Activated naive CD4-positive, alpha-beta T cell treated with anti-CD3 and anti-CD28 coated beads, Interleukin-2, amount 10 ng/mL, durations not matched to agents 7 days and 5 days (primary cell): ENCODE measurements at regions not wholly inside any gene's neighbourhood (a gene's known extent, or its start where the extent isn't known, plus 50 kb on each side); places are given as distances from the start of the nearest gene placed in this dataset.

Source experiments
- CTCF ChIA-PET: fragments of 350-600 bp; sonication (Branson Sonifier 250); formaldehyde crosslinking; loops from one replicate; lab custom pipeline; 2021; ENCODE audit warnings: antibody characterized with exemption; lab: Charles Lee
- DNase-seq: peaks from one replicate; pipeline ENCODE4 v3.0.0-alpha.2; 2020
- H3K27ac Mint-ChIP-seq: one replicate; pipeline ENCODE4 v1.8.0; 2021; ENCODE audit warnings: mild to moderate bottlenecking, moderate library complexity, mixed read lengths
- H3K27me3 Mint-ChIP-seq: one replicate; pipeline ENCODE4 v1.8.0; 2021; ENCODE audit warnings: mild to moderate bottlenecking, mixed read lengths
- H3K36me3 Mint-ChIP-seq: one replicate; pipeline ENCODE4 v1.8.0; 2021; ENCODE audit warnings: mixed read lengths
- H3K4me1 Mint-ChIP-seq: one replicate; pipeline ENCODE4 v1.8.0; 2021; ENCODE audit warnings: mixed read lengths
- H3K4me3 Mint-ChIP-seq: one replicate; pipeline ENCODE4 v1.8.0; 2021; ENCODE audit warnings: mild to moderate bottlenecking, moderate library complexity, mixed read lengths
- H3K9me3 Mint-ChIP-seq: one replicate; pipeline ENCODE4 v1.8.0; 2021; ENCODE audit warnings: mixed read lengths

DNA sequence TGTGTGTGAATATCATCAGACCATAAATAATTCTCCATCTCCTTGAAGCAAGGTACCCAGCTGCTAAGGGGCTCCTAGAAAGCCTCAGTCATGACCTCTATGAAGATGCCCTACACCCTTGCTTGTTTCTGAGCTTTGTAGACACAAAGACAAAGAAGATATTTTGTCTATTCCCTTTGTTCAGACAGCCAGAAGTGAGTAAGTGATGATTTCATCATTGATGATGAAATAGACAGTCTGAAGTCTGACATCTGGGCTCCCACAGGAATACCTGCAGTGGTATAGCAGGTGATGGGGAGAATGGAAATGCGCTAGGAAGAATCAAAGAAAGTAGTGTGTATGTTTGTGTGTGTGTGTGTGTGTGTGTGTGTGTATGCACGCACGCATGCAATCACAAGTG lies 82.2 kb upstream of the DPT start:
- Mint-ChIP-seq H3K27me3 (peaks cover 10% of the 10 kb centered on the region), H3K27ac (no peak overlapping the region), H3K36me3 (no peaks in the 10 kb centered on the region), H3K9me3 (no peaks in the 10 kb centered on the region), H3K4me1 (no peaks in the 10 kb centered on the region), H3K4me3 (no peak overlapping the region)
- DNase-seq = no peak
- CTCF ChIA-PET = no interaction called here

DNA sequence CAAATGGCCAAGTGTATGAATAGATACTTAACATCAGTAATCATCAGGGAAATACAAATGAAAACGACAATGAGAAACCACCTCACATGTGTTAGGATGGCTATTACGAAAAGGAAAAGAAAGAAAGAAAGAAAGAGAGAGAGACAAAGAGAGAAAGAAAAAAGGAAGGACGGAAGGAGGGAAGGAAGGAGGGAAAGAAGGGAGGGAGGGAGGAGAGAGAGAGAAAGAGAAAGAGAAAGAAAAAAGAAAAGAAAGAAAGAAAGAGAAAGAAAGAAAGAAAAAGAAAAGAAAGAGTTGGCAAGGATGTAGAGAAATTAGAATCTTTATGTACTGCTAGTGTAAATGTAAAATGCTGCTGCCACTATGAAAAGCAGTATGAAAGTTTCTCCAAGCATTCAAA lies 90.7 kb upstream of the DPT start:
- H3K4me3 Mint-ChIP-seq = no peak overlapping the region
- CTCF ChIA-PET = no interaction called here
- DNase-seq = no peak
- no peak overlapping the region for H3K27ac Mint-ChIP-seq
- H3K27me3 Mint-ChIP-seq = no peaks in the 10 kb centered on the region
- no peaks in the 10 kb centered on the region for H3K4me1 Mint-ChIP-seq
- no peaks in the 10 kb centered on the region for H3K36me3 Mint-ChIP-seq
- no peaks in the 10 kb centered on the region for H3K9me3 Mint-ChIP-seq

DNA sequence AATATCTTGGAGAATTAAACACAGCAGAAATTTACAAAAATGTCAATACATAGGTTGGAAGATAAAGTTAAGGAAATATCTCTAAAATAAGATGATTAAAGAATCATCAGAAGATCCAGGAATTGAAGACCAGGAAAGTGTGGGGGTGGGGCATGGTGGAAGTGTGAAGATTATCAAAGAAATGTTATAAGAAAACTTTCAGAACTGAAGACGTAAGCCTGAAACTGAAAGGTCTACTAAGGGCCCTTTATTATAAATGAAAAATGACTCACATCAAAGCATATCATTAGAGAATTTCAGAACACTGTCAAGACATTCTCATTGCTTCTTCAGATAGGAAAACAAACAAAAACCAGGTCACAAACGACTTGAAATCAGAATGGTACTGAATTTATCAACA lies 92.4 kb upstream of the DPT start:
- Mint-ChIP-seq H3K4me3 (no peak overlapping the region), H3K27me3 (no peaks in the 10 kb centered on the region)
- CTCF ChIA-PET = no interaction called here

GRCh38 chr1:168822911-168823310 lies 93.9 kb upstream of the DPT start:
- H3K36me3 Mint-ChIP-seq = no peaks in the 10 kb centered on the region
- H3K4me3 Mint-ChIP-seq = no peak overlapping the region
- no peaks in the 10 kb centered on the region for H3K27me3 Mint-ChIP-seq
- no peak overlapping the region for H3K27ac Mint-ChIP-seq
- CTCF ChIA-PET = no interaction called here
- no peaks in the 10 kb centered on the region for H3K4me1 Mint-ChIP-seq
- DNase-seq = no peak
- H3K9me3 Mint-ChIP-seq = no peaks in the 10 kb centered on the region

More for the DNA sequence above, 92.4 kb upstream of the DPT start:
- Mint-ChIP-seq H3K36me3 (no peaks in the 10 kb centered on the region), H3K27ac (no peak overlapping the region), H3K4me1 (no peaks in the 10 kb centered on the region), H3K9me3 (no peaks in the 10 kb centered on the region)
- DNase-seq = no peak

- no peaks in the 10 kb centered on the region for H3K9me3 Mint-ChIP-seq
- no peak overlapping the region for H3K27ac Mint-ChIP-seq
- no peaks in the 10 kb centered on the region for H3K4me1 Mint-ChIP-seq
- H3K4me3 Mint-ChIP-seq = no peak overlapping the region
- DNase-seq = no peak
- H3K27me3 Mint-ChIP-seq = no peaks in the 10 kb centered on the region
- H3K36me3 Mint-ChIP-seq = no peaks in the 10 kb centered on the region
- CTCF ChIA-PET = no interaction called here
Observed at GRCh38 chr1:168823988-168824387, 95.0 kb upstream of the DPT start.

GRCh38 chr1:168824418-168825065 lies 95.5 kb upstream of the DPT start:
- CTCF ChIA-PET = interaction anchor here (1.0 kb wide), 1 partner anchor 20 kb away, joined by 3 read pairs; no protein-coding TSS in a partner anchor
- H3K27ac Mint-ChIP-seq = no peak overlapping the region
- no peaks in the 10 kb centered on the region for H3K9me3 Mint-ChIP-seq
- no peak for DNase-seq
- no peak overlapping the region for H3K4me3 Mint-ChIP-seq
- no peaks in the 10 kb centered on the region for H3K27me3 Mint-ChIP-seq
- no peaks in the 10 kb centered on the region for H3K36me3 Mint-ChIP-seq
- H3K4me1 Mint-ChIP-seq = no peaks in the 10 kb centered on the region

DNA sequence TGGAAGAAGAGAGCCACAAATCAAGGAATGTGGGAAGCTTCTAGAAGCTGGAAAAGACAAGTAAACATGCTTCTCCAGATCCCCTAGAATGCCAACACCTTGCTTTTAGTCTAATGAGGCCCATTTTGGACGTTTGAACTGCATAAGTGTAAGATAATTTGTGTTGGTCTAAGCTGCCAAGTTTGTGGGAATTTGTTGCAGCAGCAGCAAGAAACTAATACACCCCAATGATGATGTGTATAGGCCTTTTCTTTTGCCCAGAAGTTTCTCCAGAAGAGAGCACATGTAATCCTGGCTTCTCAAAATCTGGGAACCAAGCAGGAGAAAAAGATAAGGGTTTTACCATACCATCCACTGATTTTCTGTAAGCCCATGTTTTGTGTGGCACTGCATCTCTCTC lies 96.1 kb upstream of the DPT start:
- H3K27ac Mint-ChIP-seq = no peak overlapping the region
- no peaks in the 10 kb centered on the region for H3K4me1 Mint-ChIP-seq
- no peaks in the 10 kb centered on the region for H3K36me3 Mint-ChIP-seq
- no peak overlapping the region for H3K4me3 Mint-ChIP-seq
- no peaks in the 10 kb centered on the region for H3K27me3 Mint-ChIP-seq
- DNase-seq = no peak
- H3K9me3 Mint-ChIP-seq = no peaks in the 10 kb centered on the region
- CTCF ChIA-PET = interaction anchor here (1.0 kb wide), 1 partner anchor 20 kb away, joined by 3 read pairs; no protein-coding TSS in a partner anchor

GRCh38 chr1:168825820-168826219 lies 96.8 kb upstream of the DPT start:
- H3K27me3 Mint-ChIP-seq = no peaks in the 10 kb centered on the region
- DNase-seq = no peak
- no peaks in the 10 kb centered on the region for H3K36me3 Mint-ChIP-seq
- no peaks in the 10 kb centered on the region for H3K9me3 Mint-ChIP-seq
- CTCF ChIA-PET = no interaction called here
- no peaks in the 10 kb centered on the region for H3K4me1 Mint-ChIP-seq
- no peak overlapping the region for H3K27ac Mint-ChIP-seq
- H3K4me3 Mint-ChIP-seq = no peak overlapping the region

GRCh38 chr1:168826269-168826668 lies 97.3 kb upstream of the DPT start:
- Mint-ChIP-seq H3K9me3 (no peaks in the 10 kb centered on the region), H3K36me3 (no peaks in the 10 kb centered on the region), H3K4me3 (no peak overlapping the region), H3K27me3 (no peaks in the 10 kb centered on the region), H3K27ac (no peak overlapping the region), H3K4me1 (no peaks in the 10 kb centered on the region)
- CTCF ChIA-PET = no interaction called here
- DNase-seq = no peak

GRCh38 chr1:168827557-168827956 lies 98.6 kb upstream of the DPT start:
- Mint-ChIP-seq H3K27me3 (no peaks in the 10 kb centered on the region), H3K4me1 (no peaks in the 10 kb centered on the region), H3K9me3 (no peaks in the 10 kb centered on the region), H3K4me3 (no peak overlapping the region), H3K36me3 (no peaks in the 10 kb centered on the region), H3K27ac (no peak overlapping the region)
- DNase-seq = no peak
- CTCF ChIA-PET = interaction anchor here (1.0 kb wide), 1 partner anchor 485 kb away, joined by 4 read pairs; no protein-coding TSS in a partner anchor

- H3K4me3 Mint-ChIP-seq = no peak overlapping the region
- H3K9me3 Mint-ChIP-seq = no peaks in the 10 kb centered on the region
- no peak overlapping the region for H3K27ac Mint-ChIP-seq
- no peaks in the 10 kb centered on the region for H3K36me3 Mint-ChIP-seq
- CTCF ChIA-PET = no interaction called here
- peaks cover 7% of the 10 kb centered on the region for H3K4me1 Mint-ChIP-seq
- no peak for DNase-seq
- H3K27me3 Mint-ChIP-seq = no peaks in the 10 kb centered on the region
Observed at GRCh38 chr1:168829876-168830275, 100.9 kb upstream of the DPT start.

DNA sequence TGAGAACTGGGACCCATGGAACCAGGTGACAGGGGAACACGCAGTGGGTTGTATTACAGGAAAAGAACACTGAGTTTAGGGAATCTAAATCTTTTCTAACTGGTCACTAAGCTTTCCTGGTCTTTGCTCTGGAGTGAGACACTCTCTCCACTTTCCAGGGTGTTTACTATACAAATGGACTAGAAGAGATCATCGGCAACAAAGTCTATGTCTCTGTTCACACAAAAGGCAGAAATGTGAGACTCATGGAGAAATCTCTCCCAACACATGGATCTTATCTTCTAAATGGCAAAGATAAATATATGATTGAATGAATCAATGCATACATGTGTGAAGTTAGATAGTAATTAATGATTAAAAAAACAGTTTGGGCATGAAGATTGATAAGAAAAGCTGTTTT lies 101.6 kb upstream of the DPT start:
- CTCF ChIA-PET = no interaction called here

DNA sequence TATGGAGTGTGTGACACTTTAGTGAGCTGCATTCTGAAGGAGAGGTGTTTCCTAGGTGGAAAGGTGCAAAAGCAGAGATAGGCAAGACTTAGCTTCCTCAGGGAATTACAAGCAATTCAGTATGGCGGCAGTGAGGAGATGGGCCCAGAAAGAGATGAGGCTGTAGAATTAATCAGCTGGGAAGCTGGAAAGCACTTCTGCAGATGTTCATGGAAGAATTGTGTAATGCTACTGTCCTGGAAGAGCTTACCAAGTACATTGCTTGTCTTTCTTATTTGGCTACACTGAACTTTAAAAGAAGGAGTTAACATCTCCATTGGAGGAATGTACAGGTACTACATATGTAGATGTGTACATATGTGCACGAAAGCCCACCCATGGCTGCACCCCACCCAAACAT lies 103.7 kb upstream of the DPT start:
- Mint-ChIP-seq H3K27ac (no peak overlapping the region), H3K9me3 (peaks cover 1% of the 10 kb centered on the region), H3K36me3 (no peaks in the 10 kb centered on the region), H3K4me1 (peaks cover 7% of the 10 kb centered on the region), H3K4me3 (no peak overlapping the region), H3K27me3 (no peaks in the 10 kb centered on the region)
- no peak for DNase-seq
- CTCF ChIA-PET = no interaction called here

More for the DNA sequence above, 101.6 kb upstream of the DPT start:
- DNase-seq = no peak
- H3K36me3 Mint-ChIP-seq = no peaks in the 10 kb centered on the region
- peaks cover 7% of the 10 kb centered on the region for H3K4me1 Mint-ChIP-seq
- no peaks in the 10 kb centered on the region for H3K9me3 Mint-ChIP-seq
- H3K27me3 Mint-ChIP-seq = no peaks in the 10 kb centered on the region
- H3K4me3 Mint-ChIP-seq = no peak overlapping the region
- H3K27ac Mint-ChIP-seq = no peak overlapping the region

DNA sequence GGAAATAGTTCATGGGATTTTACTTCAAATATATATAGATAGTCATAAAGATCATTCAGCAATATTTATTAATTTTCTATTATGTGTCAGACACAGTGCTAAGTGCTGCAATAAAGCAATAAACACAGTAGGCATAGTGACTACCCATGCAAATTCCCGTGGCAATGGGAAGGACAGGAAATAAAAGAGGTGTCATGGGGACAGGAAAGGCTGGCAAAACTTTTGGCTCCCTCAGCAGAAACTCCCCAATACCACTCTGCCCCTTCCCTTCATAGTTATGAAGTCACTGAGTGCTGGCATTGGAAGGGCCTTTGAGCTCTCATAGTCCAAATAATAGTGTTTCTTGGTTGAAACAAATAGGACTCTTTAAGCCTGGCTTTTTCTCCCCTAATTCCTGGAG lies 104.4 kb upstream of the DPT start:
- H3K27ac Mint-ChIP-seq = no peak overlapping the region
- no peaks in the 10 kb centered on the region for H3K27me3 Mint-ChIP-seq
- H3K9me3 Mint-ChIP-seq = peaks cover 1% of the 10 kb centered on the region
- no peak overlapping the region for H3K4me3 Mint-ChIP-seq
- H3K36me3 Mint-ChIP-seq = no peaks in the 10 kb centered on the region
- peaks cover 7% of the 10 kb centered on the region for H3K4me1 Mint-ChIP-seq
- CTCF ChIA-PET = interaction anchor here (1.3 kb wide), 1 partner anchor 11 kb away, joined by 3 read pairs; no protein-coding TSS in a partner anchor
- DNase-seq = no peak

GRCh38 chr1:168833801-168834224 lies 104.8 kb upstream of the DPT start:
- peaks cover 7% of the 10 kb centered on the region for H3K4me1 Mint-ChIP-seq
- no peaks in the 10 kb centered on the region for H3K27me3 Mint-ChIP-seq
- H3K9me3 Mint-ChIP-seq = peaks cover 1% of the 10 kb centered on the region
- no peak overlapping the region for H3K4me3 Mint-ChIP-seq
- CTCF ChIA-PET = interaction anchor here (1.3 kb wide), 1 partner anchor 11 kb away, joined by 3 read pairs; no protein-coding TSS in a partner anchor
- H3K27ac Mint-ChIP-seq = no peak overlapping the region
- DNase-seq = no peak
- no peaks in the 10 kb centered on the region for H3K36me3 Mint-ChIP-seq
